OCI-LY7 (cell line): ENCODE measurements at regions not wholly inside any gene's neighbourhood (a gene's known extent, or its start where the extent isn't known, plus 50 kb on each side); places are given as distances from the start of the nearest gene placed in this dataset.

Experiments
- BruUV-seq: library from RNA; stranded (reverse); fragments of 400-500 nt; replicated peaks from 2 replicates; lab custom pipeline; 2021; lab: Mats Ljungman, UMichigan
- CTCF ChIA-PET: fragments of 300-600 bp; sonication (Branson Sonifier 250); formaldehyde crosslinking; loops from one replicate; lab custom pipeline; 2022; ENCODE audit warnings: antibody characterized with exemption; ENCODE audit not compliant: unreplicated experiment; lab: Charles Lee
- POLR2A ChIA-PET: fragments of 300-600 bp; sonication (Branson Sonifier 250); formaldehyde crosslinking; loops from one replicate; lab custom pipeline; 2022; ENCODE audit warnings: antibody characterized with exemption; lab: Charles Lee
- DNase-seq: peaks from one replicate; pipeline ENCODE4 v3.0.0-alpha.2; 2015; ENCODE audit warnings: low spot score
- H2AFZ ChIP-seq: fragments of 200-600 bp; sonication (generic), shearing (Covaris generic); 2 replicates; pipeline ENCODE4 v1.6.1; 2014; ENCODE audit warnings: mild to moderate bottlenecking, antibody characterized with exemption, low read length, moderate library complexity
- H3K27ac ChIP-seq: fragments of 200-600 bp; sonication (generic); 2 replicates; pipeline ENCODE4 v1.5.1; 2014; ENCODE audit warnings: mixed run types, low read depth, mild to moderate bottlenecking, moderate library complexity, low read length, inconsistent platforms; ENCODE audit not compliant: poor library complexity, severe bottlenecking
- H3K36me3 ChIP-seq: fragments of 200-600 bp; sonication (generic); 2 replicates; pipeline ENCODE4 v1.6.1; 2014; ENCODE audit warnings: mild to moderate bottlenecking, antibody characterized with exemption, low read length, moderate library complexity, mixed read lengths; ENCODE audit not compliant: insufficient read depth
- H3K4me1 ChIP-seq: fragments of 200-600 bp; sonication (generic); 2 replicates; pipeline ENCODE4 v1.5.1; 2014; ENCODE audit warnings: mild to moderate bottlenecking, low read length; ENCODE audit not compliant: insufficient read depth, poor library complexity, severe bottlenecking
- H3K4me2 ChIP-seq: fragments of 200-600 bp; sonication (generic); 2 replicates; pipeline ENCODE4 v1.6.1; 2014; ENCODE audit warnings: mild to moderate bottlenecking, low read length
- H3K4me3 ChIP-seq: fragments of 200-600 bp; sonication (generic); 2 replicates; pipeline ENCODE4 v1.5.1; 2014; ENCODE audit warnings: mild to moderate bottlenecking, low read depth, low read length; ENCODE audit not compliant: poor library complexity, severe bottlenecking
- H3K79me2 ChIP-seq: fragments of 200-600 bp; sonication (generic); 2 replicates; pipeline ENCODE4 v1.6.1; 2016; ENCODE audit warnings: low read depth, mild to moderate bottlenecking, low read length, moderate library complexity, mixed read lengths; ENCODE audit not compliant: insufficient read depth
- H3K9me2 ChIP-seq: fragments of 200-600 bp; sonication (generic); 2 replicates; pipeline ENCODE4 v1.6.1; 2016; ENCODE audit warnings: mild to moderate bottlenecking, low read length, mixed read lengths; ENCODE audit not compliant: insufficient read depth
- H3K9me3 ChIP-seq: fragments of 200-600 bp; sonication (generic); 2 replicates; pipeline ENCODE4 v1.6.1; 2014; ENCODE audit warnings: mild to moderate bottlenecking, mixed run types, low read length, mixed read lengths
- H4K20me1 ChIP-seq: fragments of 200-600 bp; sonication (generic); 2 replicates; pipeline ENCODE4 v1.6.1; 2014; ENCODE audit warnings: mild to moderate bottlenecking, antibody characterized with exemption, low read length, moderate library complexity, mixed read lengths; ENCODE audit not compliant: insufficient read depth
- CTCF ChIP-seq: fragments of 200-600 bp; sonication (generic); conservative IDR thresholded peaks from 2 replicates; pipeline ENCODE4 v1.5.1; 2014; ENCODE audit warnings: mild to moderate bottlenecking, antibody characterized with exemption, low read length, moderate library complexity, mixed read lengths
- EZH2phosphoT487 ChIP-seq: fragments of 200-600 bp; sonication (generic); IDR thresholded peaks from 2 replicates; pipeline ENCODE4 v1.6.1; 2018; ENCODE audit warnings: low read depth, borderline replicate concordance, mild to moderate bottlenecking, mixed run types, antibody characterized with exemption, low read length, moderate library complexity, mixed read lengths
- intact Hi-C: fragments of 100-400 bp; cut with micrococcal nuclease; formaldehyde crosslinking; loops from one replicate; pipeline ENCODE4 v1.10.0; 2022; ENCODE audit not compliant: unreplicated experiment

DNA sequence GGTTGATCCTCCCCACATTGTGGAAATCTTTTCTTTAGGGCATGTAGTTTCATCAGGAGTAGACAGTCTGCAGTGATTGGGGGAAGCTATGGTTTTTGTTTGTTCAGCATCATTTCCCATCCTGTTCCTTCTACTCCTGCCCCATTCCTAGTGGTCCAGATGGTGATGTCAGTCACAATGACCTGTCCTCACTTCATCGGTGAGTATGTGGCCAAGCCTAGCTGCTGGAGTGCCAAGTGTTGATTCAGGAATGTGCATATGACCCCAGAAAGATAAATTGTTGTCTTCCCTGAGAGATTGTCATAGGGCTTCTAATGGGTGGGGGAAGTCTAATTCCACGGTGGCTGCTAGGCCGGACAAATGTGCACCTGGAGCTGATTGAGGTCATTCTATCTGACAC, 130.6 kb upstream of the FAT1 start:
- POLR2A ChIA-PET: interaction anchor here (0.5 kb wide), 1 partner anchor 747 kb away, joined by 4 read pairs; no protein-coding TSS in a partner anchor
- no peaks in the 10 kb centered on the region for H3K9me3 ChIP-seq
- H3K4me2 ChIP-seq: no peak overlapping the region
- H2AFZ ChIP-seq: no peak overlapping the region
- H4K20me1 ChIP-seq: no peaks in the 10 kb centered on the region
- no peaks in the 10 kb centered on the region for H3K79me2 ChIP-seq
- no peaks in the 10 kb centered on the region for H3K4me1 ChIP-seq
- CTCF ChIA-PET: no interaction called here
- no peaks in the 10 kb centered on the region for H3K9me2 ChIP-seq
- DNase-seq: no peak
- TF ChIP-seq CTCF (no peak), EZH2phosphoT487 (no peak)
- H3K36me3 ChIP-seq: no peaks in the 10 kb centered on the region
- no peak overlapping the region for H3K27ac ChIP-seq
- no peak overlapping the region for H3K4me3 ChIP-seq
- BruUV-seq: no TSS peak
- intact Hi-C loops: no loop called here

GRCh38 chr4:186855111-186855510, 131.5 kb upstream of the FAT1 start:
- ChIA-PET POLR2A (no interaction called here), CTCF (no interaction called here)
- TF ChIP-seq CTCF: no peak
- TF ChIP-seq EZH2phosphoT487: no peak

DNA sequence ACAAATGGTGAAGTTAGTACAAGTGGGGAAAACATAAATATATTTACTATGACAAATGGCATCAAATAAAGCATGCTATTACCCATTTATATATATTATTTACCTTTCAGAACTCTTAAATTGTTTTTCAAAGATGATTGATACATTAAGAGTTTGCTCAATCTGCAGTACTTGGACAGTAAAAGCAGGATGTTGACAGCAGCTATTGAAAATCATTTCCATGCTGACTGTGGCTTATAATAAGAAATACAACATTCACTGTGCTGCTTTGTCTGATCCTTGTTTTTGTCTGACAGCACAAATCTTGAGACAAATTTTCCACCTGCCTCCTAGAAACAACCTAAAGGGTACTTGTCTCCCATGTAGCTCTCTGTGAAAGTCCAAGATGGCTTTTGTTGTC, 134.1 kb upstream of the FAT1 start:
- Histone ChIP-seq H3K4me3 (no peak overlapping the region), H3K27ac (no peak overlapping the region), H3K36me3 (no peaks in the 10 kb centered on the region), H3K9me2 (no peaks in the 10 kb centered on the region), H3K9me3 (no peaks in the 10 kb centered on the region), H3K4me1 (no peaks in the 10 kb centered on the region), H2AFZ (no peak overlapping the region), H3K4me2 (no peak overlapping the region), H4K20me1 (no peaks in the 10 kb centered on the region), H3K79me2 (no peaks in the 10 kb centered on the region)
- POLR2A ChIA-PET: no interaction called here
- intact Hi-C loops: no loop called here
- DNase-seq: no peak
- TF ChIP-seq CTCF: no peak
- CTCF ChIA-PET: no interaction called here
- no TSS peak for BruUV-seq

More at GRCh38 chr4:186855111-186855510, 131.5 kb upstream of the FAT1 start:
- H2AFZ ChIP-seq: no peak overlapping the region
- H3K4me1 ChIP-seq: no peaks in the 10 kb centered on the region
- no peaks in the 10 kb centered on the region for H3K36me3 ChIP-seq
- no peak overlapping the region for H3K4me3 ChIP-seq
- H3K4me2 ChIP-seq: no peak overlapping the region
- no peak overlapping the region for H3K27ac ChIP-seq
- no peak for DNase-seq
- intact Hi-C loops: no loop called here
- no peaks in the 10 kb centered on the region for H3K9me3 ChIP-seq
- BruUV-seq: no TSS peak
- no peaks in the 10 kb centered on the region for H4K20me1 ChIP-seq
- H3K9me2 ChIP-seq: no peaks in the 10 kb centered on the region
- no peaks in the 10 kb centered on the region for H3K79me2 ChIP-seq
